Renal cortex interstitium (tissue), 11 donors: ENCODE measurements at regions not wholly inside any gene's neighbourhood (a gene's known extent, or its start where the extent isn't known, plus 50 kb on each side); places are given as distances from the start of the nearest gene placed in this dataset.

Source experiments
- DNase-seq, 11 donors: peaks; one replicate each; pipeline ENCODE4 v3.0.0-alpha.2; 2013; ENCODE audit warnings: low read depth in 9 of 11, low spot score in 4 of 11; ENCODE audit errors: extremely low read depth in 1 of 11

GRCh38 chr5:6279607-6280006 is 98.7 kb downstream of the MED10 start:
- no peak for DNase-seq

- no peak for DNase-seq
Observed at GRCh38 chr5:6274846-6275543, 103.4 kb downstream of the MED10 start.

GRCh38 chr5:6273749-6274148 is 104.6 kb downstream of the MED10 start:
- DNase-seq, result no peak

- DNase-seq, result no peak
Observed at GRCh38 chr5:6273090-6273735, 105.1 kb downstream of the MED10 start.

- no peak for DNase-seq
Observed at GRCh38 chr5:6269925-6270324, 108.4 kb downstream of the MED10 start.

GRCh38 chr5:6266671-6267197 is 111.6 kb downstream of the MED10 start:
- DNase-seq, result no peak

- no peak for DNase-seq
Observed at GRCh38 chr5:6264394-6264793, 114.0 kb downstream of the MED10 start.

GRCh38 chr5:6262651-6263363 is 115.5 kb downstream of the MED10 start:
- DNase-seq, result no peak

GRCh38 chr5:6261668-6262067 is 116.7 kb downstream of the MED10 start:
- no peak for DNase-seq

- no peak for DNase-seq
Observed at GRCh38 chr5:6261256-6261655, 117.1 kb downstream of the MED10 start.

- no peak for DNase-seq
Observed at GRCh38 chr5:6260846-6261245, 117.5 kb downstream of the MED10 start.

- DNase-seq, result no peak
Observed at GRCh38 chr5:6256901-6257300, 121.4 kb downstream of the MED10 start.

- DNase-seq, result no peak
Observed at GRCh38 chr5:6255956-6256355, 122.4 kb downstream of the MED10 start.

GRCh38 chr5:6253846-6254245 is 124.5 kb downstream of the MED10 start:
- DNase-seq, result no peak

- DNase-seq, result no peak
Observed at GRCh38 chr5:6253281-6253680, 125.1 kb downstream of the MED10 start.

- DNase-seq, result no peak
Observed at GRCh38 chr5:6252581-6252980, 125.8 kb downstream of the MED10 start.

GRCh38 chr5:6251565-6252102 is 126.7 kb downstream of the MED10 start:
- no peak for DNase-seq

- no peak for DNase-seq
Observed at GRCh38 chr5:6250121-6250520, 128.2 kb downstream of the MED10 start.

GRCh38 chr5:6248132-6248531 is 130.2 kb downstream of the MED10 start:
- DNase-seq, result no peak
